ENCODE measurements at regions not wholly inside any gene's neighbourhood (a gene's known extent, or its start where the extent isn't known, plus 50 kb on each side); places are given as distances from the start of the nearest gene placed in this dataset.

DNA sequence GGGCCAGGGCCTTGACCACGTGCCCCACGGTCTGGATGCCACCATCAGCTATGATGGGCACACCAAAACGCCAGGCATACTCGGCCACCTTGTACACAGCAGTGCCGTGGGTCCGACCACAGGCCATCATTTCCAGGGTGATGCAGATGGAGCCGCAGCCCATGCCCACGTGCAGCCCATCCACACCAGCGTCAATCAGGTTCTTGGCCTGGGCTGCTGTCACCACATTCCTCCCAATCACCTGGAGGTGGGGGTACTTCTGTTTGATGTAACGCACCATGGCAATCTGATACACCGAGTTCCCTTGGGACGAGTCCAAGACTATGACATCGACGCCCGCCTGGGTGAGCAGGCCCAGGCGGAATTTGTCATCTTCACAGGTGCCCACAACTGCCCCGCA lies 221.2 kb upstream of the ATP6AP2 start:
- TF ChIP-seq, protein P1, sequence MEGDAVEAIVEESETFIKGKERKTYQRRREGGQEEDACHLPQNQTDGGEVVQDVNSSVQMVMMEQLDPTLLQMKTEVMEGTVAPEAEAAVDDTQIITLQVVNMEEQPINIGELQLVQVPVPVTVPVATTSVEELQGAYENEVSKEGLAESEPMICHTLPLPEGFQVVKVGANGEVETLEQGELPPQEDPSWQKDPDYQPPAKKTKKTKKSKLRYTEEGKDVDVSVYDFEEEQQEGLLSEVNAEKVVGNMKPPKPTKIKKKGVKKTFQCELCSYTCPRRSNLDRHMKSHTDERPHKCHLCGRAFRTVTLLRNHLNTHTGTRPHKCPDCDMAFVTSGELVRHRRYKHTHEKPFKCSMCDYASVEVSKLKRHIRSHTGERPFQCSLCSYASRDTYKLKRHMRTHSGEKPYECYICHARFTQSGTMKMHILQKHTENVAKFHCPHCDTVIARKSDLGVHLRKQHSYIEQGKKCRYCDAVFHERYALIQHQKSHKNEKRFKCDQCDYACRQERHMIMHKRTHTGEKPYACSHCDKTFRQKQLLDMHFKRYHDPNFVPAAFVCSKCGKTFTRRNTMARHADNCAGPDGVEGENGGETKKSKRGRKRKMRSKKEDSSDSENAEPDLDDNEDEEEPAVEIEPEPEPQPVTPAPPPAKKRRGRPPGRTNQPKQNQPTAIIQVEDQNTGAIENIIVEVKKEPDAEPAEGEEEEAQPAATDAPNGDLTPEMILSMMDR (IDR thresholded peaks at IDR 0.05; ENCODE audit: insufficient read depth, low read length, poor library complexity, severe bottlenecking), result no peak
- TF ChIP-seq EZH2phosphoT487 (conservative IDR thresholded peaks at IDR 0.05; ENCODE audit: low read length), result no peak

Measured in SU-DHL-6 (cell line).